ENCODE measurements at regions not wholly inside any gene's neighbourhood (a gene's known extent, or its start where the extent isn't known, plus 50 kb on each side); places are given as distances from the start of the nearest gene placed in this dataset.
"Not testable (repeated sequence)": the region's sequence is repeated elsewhere in the genome, so short reads cannot be mapped to it uniquely, and the experiment has no call there.

DNA sequence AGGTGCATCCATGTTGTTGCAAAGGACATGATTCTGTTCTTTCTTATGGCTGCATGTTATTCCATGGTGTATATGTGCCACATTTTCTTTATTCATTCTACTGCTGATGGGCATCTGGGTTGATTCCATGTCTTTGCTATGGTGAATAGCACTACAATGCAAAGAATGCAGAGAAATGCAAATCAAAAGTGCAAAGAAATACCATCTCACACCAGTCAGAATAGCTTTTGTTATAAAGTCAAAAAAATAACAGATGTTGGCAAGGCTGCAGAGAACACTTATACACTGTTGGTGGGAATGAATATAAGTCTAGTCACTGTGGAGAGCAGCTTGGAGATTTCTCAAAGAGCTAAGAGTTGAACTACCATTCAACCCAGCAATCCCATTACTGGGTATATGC is 99.2 kb downstream of the DHRS2 start:
- no peak for DNase-seq (ENCODE audit: extremely low read depth in 1 of 11, low read depth in 9 of 11, low spot score in 4 of 11)

DNA sequence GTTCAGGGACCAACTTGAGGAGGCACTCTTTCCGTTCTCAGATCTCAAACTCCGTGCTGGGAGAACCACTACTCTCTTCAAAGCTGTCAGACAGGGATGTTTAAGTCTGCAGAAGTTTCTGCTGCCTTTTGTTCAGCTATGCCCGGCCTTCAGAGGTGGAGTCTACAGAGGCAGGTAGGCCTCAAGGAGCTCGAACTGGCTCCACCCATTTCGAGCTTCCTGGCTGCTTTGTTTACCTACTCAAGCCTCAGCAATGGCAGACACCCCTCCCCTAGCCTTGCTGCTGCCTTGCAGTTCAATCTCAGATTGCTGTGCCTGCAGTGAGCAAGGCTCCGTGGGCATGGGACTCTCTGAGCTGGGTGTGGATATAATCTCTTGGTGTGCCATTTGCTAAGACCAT is 108.2 kb downstream of the DHRS2 start:
- not testable (repeated sequence) for DNase-seq (ENCODE audit: extremely low read depth in 1 of 11, low read depth in 9 of 11, low spot score in 4 of 11)

DNA sequence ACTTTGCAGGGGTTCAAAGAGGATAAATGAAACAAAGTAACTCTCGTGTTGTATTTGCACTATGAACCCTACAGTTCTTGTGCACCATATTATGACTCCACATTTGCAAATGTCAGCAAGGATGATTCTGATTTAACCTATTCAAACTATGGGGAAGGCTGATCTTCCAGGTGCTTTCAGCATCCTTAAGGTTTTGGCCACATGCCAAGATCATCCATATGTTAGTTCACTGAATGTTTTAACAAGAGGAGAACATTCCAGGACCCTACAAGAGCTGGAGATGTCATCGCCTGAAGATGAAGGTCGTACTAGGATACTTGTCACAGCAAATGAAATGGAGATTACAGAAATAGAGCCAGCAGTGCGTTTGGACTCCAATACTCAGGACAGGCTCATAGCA is 114.2 kb downstream of the DHRS2 start:
- no peak for DNase-seq (ENCODE audit: extremely low read depth in 1 of 11, low read depth in 9 of 11, low spot score in 4 of 11)

DNA sequence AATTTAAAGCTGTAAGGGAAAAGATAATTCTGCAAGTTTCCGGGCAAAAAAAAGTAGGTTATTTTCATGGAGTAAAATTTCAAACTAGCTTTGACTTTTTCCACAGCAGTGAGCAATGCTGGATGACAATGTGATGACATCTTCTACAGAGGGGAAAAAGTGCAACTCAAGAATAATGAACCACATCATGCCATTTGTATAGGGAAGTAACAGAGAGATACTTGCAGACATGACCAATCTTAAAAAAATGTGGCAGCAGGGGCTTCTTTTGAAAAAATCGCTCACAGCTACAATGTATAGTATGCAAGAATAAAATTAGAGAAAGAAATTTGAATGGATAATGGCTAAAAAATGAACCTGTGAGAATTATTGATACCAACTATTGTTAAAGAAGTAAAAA is 115.5 kb downstream of the DHRS2 start:
- no peak for DNase-seq (ENCODE audit: extremely low read depth in 1 of 11, low read depth in 9 of 11, low spot score in 4 of 11)

DNA sequence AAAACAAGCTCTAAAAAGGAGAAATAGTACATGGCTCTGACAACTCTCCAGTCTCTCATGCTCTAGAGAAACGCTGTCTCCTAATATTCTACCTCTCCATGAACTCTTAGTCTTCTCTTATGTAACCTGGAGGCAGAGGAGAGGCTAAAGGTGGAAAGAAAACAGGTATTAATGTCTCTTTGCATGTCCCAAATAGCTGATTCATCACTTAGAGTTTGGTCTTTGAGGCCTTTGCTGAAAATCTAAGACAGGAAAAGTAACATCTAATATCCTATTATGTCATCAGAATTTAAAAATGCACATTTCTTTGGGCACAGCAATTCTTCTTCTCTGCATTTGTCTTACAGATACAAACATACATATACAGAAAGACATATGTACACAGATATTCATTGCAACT is 127.2 kb downstream of the DHRS2 start:
- DNase-seq (ENCODE audit: extremely low read depth in 1 of 11, low read depth in 9 of 11, low spot score in 4 of 11), result no peak

DNA sequence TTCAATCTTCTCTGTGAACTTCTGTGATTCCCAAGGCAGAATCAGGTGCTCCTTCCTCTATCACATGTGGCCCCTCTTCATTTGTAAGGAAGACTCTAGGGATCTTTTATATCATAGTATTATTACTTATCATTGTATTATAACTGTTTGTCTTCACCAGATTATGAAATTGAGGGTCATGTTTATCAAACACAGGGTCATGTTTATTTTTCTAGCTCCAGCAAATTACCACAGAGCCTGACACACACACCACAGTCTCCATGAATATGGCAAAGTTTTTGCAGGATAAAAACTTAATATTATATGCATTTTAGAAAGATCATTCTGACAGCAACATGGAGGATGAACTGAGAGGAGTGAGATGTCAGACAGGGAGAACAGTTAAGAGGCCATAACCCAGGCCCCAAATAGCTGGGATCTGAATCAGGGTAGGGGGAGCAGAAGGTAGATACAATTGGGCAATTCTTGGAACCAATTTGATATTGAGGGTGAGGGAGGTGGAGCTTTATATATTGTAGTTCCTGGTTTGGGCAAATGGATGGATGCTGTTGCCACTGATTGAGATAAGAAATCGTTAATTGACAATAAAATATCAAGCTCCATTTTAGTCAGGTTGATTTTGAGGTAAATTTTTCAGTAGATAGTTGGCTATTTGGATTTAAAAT is 130.7 kb downstream of the DHRS2 start:
- no peak for DNase-seq (ENCODE audit: extremely low read depth in 1 of 11, low read depth in 9 of 11, low spot score in 4 of 11)

DNA sequence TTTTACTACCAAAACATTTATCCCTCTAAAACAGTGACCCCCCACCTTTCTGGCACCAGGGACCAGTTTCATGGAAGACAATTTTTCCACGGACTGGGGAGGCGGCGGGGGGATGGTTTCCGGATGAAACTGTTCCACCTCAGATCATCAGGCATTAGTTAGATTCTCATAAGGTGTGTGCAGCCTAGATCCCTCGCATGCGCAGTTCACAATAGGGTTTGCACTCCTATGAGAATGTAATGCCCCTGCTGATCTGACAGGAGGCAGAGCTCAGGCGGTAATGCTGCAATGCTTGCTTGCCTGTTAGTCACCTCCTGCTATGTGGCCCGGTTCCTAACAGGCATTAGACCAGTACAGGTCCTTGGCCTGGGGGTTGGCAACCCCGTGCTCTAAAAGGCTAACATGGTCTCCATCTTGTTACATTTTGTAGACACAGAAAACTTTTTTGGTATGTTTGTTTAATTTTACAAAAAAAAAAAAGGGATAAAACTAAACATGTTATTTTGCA is 133.1 kb downstream of the DHRS2 start:
- DNase-seq (ENCODE audit: extremely low read depth in 1 of 11, low read depth in 9 of 11, low spot score in 4 of 11), result not testable (repeated sequence)

DNA sequence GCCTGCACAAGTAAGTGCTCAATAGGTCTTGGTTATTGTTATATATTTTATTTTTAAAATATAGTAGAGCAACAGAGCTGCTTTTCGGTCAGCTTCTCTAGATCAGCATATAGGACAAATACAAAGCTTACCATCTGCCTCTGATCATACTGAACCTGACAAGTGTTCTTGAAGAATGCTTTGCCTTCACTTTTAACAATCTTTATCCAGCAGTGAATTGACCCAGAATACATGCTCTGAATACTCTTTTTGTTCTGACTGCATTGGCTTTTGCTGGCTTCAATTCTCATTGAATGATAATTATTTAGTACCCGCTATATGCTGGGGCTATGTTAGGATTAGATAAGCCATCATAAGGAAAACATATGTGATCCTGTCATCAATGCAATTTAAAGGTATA is 137.8 kb downstream of the DHRS2 start:
- DNase-seq (ENCODE audit: extremely low read depth in 1 of 11, low read depth in 9 of 11, low spot score in 4 of 11), result no peak

DNA sequence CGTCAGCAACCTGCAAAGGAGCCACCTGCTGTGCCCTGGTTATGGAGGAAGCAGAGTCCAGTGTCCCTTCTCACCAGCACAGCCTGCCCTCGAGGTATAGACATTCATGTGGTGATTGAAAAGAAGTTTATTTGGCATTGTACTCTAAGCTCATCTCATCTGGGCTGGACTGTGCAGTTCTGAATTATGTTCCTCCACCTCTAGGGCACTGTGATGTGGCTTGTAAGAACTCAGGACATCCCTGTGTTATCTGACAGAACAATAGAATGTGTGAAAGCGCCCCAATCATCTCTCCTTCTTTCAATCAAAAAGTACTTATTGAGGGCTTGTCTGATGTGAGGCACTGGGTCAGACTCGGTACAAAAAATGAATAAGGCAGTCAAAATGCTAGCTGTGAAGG is 140.1 kb downstream of the DHRS2 start:
- no peak for DNase-seq (ENCODE audit: extremely low read depth in 1 of 11, low read depth in 9 of 11, low spot score in 4 of 11)

DNA sequence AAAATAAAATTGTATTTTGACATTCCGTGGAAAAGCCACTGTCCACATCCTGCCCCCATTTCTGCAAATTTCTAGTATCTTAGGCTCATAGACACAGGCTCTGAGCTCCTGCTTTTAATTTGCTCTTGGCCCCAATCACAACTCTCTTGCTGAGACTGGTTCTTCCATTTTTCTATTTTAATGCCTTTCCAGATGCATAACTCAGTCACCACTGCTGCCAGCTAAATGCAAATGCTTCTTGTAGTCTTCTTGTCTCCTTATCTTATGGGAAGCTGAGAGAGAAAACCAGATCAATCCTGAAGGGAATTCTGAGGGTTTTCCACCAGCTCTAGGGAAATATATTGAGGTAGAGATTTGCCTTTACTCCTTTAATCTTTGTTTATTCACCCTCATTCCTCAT is 149.0 kb downstream of the DHRS2 start:
- no peak for DNase-seq (ENCODE audit: extremely low read depth in 1 of 11, low read depth in 9 of 11, low spot score in 4 of 11)

DNA sequence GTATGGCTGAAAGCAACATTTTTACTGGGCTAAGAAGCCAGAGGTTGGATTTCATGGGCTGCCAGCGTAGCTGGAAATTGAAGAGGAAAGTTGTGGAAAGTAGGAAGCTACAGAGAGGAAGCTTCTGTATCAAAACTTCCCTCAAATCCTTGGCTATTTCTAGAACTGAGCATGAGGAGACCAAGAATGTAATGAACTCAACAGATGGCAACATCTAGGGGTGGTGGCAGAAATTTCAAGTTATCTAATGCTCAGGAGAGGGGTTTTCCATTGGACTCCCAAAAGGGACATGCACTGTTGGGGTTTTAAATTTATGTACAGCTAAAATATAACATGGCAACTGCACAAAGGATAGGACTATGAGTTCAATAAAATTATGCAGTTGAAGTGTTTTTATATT is 151.3 kb downstream of the DHRS2 start:
- DNase-seq (ENCODE audit: extremely low read depth in 1 of 11, low read depth in 9 of 11, low spot score in 4 of 11), result no peak

DNA sequence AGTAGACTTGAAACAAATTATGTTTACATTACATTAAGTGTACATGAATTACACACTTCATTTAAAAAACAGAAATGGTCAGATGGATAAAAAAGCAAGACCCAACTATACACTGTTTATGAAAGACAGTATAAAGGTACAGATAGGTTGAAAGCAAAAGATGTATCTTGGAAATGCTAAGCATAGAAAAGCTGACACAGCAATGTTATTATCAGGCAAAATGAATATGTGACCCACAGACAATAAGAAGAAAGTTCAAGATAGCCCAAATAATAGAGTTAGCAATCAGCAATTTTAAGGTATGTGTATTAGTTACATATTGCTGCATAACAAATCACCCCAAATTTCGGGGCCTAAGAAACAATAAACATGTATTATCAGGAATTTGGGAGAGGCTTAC is 153.5 kb downstream of the DHRS2 start:
- DNase-seq (ENCODE audit: extremely low read depth in 1 of 11, low read depth in 9 of 11, low spot score in 4 of 11), result no peak

DNA sequence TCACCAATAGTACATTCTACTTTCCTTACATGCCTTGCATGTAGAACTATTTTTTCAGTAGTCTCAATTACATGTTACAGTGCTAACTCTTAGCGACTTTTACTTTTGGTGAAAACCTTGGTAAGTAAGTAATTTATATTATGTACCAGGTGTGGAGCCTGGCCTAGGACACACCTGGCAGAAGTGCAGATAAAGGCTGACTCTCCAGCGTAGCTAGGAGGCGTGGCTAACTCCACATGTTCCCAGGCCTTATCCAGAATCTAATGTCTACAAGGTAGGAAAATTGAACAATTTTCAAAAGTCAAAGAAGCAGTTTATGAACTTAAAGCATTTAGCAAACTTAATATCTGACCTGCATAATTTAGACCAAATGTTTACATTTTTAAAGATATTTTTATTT is 157.4 kb downstream of the DHRS2 start:
- DNase-seq (ENCODE audit: extremely low read depth in 1 of 11, low read depth in 9 of 11, low spot score in 4 of 11), result no peak

DNA sequence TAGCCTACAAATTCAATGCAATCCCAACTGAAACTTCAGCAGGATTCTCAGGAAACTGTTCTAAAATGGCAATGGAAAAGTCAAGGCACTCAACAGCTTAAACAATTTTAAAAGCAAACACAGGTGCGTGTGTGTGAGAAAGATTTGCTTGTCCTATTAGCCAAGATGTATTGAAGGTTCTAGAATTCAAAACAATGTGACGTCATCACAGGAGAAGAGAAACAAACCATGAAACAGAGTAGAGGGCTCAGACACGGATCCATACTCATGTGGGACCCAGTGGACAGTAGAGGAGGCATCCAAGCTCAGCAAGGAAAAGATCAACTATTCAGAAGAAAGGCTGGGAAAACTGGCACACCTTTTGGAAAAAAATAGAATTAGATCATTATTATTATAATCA is 152.8 kb upstream of the DHRS4 start:
- DNase-seq (ENCODE audit: extremely low read depth in 1 of 11, low read depth in 9 of 11, low spot score in 4 of 11), result no peak

DNA sequence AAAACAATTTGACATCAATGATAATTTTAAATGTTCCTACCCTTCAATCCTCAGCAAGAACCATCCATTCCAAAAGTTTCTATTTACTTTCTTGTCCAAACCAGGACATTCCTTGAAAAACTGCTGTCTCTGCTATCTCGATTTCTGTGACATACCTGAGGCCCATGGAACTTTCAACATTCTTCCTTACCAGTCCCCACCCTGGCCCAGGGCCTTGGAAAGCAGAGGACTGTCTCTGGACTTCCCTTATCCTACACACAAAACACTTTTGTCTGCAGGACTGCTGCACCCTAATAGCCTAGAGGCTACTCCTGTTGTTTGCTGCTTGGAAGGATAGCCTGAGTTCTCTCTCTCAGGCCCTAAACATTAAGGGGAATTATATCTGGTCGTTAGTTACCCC is 151.8 kb upstream of the DHRS4 start:
- no peak for DNase-seq (ENCODE audit: extremely low read depth in 1 of 11, low read depth in 9 of 11, low spot score in 4 of 11)

DNA sequence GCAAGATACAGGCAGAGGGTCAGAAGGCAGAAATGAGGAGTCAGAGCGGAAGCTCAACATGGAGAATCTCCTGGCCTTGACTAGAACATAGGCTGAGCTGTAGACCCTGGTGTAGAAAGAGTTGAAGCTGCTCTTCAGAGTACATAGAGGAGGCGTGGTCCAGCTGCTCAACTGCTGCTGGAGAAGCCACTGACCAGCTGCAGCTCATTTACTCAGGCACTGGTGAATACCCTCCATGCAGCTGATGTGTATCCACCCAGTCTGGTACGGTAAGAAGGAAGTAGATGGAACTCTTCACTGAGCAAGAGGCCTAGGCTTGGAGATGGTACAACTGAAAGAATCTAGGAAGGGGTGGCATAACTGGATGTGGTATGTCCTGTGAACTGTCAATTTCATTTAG is 148.8 kb upstream of the DHRS4 start:
- no peak for DNase-seq (ENCODE audit: extremely low read depth in 1 of 11, low read depth in 9 of 11, low spot score in 4 of 11)

DNA sequence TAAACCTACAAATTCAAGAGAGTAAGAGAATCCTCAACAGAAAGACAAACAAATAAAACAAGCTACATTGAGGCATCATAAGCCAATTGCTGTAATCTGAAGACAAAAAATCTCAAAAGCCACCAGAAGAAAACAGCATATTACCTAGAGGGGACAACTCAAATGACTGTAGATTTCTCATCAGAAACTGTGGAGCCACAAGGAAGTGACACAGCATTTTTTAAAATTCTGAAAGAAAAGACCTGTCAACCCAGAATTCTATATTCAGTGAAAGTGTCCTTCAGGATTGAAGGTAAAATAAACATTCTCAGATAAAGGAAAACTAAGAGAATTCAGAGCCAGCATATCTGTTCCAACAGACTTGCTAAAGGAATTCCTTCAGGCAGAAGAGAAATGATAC is 147.8 kb upstream of the DHRS4 start:
- DNase-seq (ENCODE audit: extremely low read depth in 1 of 11, low read depth in 9 of 11, low spot score in 4 of 11), result no peak

DNA sequence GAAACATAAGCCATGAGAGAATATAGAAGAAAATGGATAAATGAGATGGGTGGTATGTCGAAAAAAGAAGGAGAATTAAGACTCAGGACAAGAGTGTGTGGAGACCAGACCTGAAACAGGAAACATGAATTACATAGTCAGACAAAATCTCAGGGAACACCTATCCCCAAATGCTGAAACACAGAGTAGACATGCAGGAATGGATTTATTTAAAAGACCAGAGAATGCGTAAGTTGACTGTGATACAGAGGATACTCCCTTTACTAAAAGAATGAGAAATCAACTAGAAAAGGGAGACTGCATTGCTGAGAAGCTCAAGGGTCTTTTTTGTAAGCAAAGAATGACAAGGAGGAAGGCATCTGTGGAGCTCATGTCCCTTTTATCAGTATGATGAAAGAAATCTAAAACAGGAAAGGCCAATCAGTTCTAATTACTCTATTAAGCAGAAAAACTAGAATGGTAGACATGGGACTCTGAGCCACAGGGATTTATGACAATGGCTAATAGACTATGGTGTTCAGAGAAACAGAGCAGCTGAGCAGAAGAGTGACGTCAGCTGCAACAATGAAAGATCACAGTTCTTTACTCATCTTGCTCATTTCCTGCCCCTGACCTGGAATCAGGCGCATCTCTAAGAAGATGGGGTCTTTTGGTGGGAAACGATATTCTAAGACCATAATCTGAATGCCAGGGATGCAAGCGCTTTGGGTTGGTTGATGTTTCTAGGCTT is 138.9 kb upstream of the DHRS4 start:
- no peak for DNase-seq (ENCODE audit: extremely low read depth in 1 of 11, low read depth in 9 of 11, low spot score in 4 of 11)

DNA sequence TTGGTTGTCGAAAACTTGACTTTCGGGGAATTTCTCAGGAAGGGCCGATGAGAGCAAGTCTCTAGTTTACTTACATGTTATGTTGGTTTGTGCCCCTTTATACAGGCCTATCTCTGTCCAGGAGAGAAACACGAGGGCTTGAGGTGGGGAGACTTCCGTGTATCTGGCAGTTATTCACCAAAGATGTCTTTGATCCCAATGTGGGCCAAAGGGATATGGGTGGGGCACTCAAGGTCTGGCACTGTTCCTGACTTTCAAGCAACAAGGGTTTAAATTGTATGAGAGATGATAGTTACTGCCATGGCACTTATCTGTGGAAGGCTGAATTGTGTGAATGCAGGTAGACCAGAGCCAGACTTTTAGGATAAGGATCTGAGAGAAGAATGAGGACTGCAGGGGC is 137.2 kb upstream of the DHRS4 start:
- no peak for DNase-seq (ENCODE audit: extremely low read depth in 1 of 11, low read depth in 9 of 11, low spot score in 4 of 11)

DNA sequence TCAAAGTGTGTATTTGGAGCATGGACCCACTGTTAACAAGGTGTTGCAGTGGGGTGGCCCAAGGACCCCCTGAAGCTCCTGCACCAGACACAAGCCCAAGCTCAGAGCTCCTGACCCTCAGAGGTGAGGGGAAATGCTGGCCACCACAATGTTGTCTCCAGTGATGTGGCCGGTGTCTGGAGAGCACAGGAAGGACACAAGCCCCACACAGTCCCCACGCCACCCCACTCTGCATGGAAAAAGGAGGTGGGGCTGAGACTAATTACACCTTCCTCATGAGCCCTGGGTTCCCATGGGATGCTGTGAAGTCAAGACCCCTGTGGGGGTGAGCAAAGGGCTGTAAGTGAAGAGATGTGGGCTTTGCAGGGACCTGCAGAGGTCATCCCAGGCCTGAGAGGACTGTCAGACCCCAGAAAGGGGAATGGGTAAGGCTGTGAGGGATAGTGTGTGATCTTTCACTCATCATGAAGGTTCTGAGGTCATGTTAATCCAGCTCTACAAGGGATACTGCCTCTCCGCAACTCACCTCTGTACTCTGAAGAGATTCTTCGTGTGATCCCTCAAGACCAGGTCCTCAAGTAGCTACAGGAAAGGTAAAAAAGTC is 136.3 kb upstream of the DHRS4 start:
- no peak for DNase-seq (ENCODE audit: extremely low read depth in 1 of 11, low read depth in 9 of 11, low spot score in 4 of 11)

Measured in renal cortex interstitium (tissue), 11 donors.